CD8-positive, alpha-beta memory T cell (primary cell): ENCODE measurements at regions not wholly inside any gene's neighbourhood (a gene's known extent, or its start where the extent isn't known, plus 50 kb on each side); places are given as distances from the start of the nearest gene placed in this dataset.

Source experiments
- CTCF ChIA-PET: fragments of 350-600 bp; sonication (Branson Sonifier 250); formaldehyde crosslinking; loops from one replicate; lab custom pipeline; 2021; ENCODE audit warnings: antibody characterized with exemption; lab: Charles Lee
- POLR2A ChIA-PET: fragments of 350-600 bp; sonication (Branson Sonifier 250); formaldehyde crosslinking; loops from one replicate; lab custom pipeline; 2021; ENCODE audit warnings: antibody characterized with exemption; lab: Charles Lee
- DNase-seq, 5 donors: peaks; one replicate each; pipeline versions ENCODE4 v3.0.0 to v3.0.0-alpha.2; 2020 to 2022; ENCODE audit warnings: mixed read lengths in 1 of 5
- H3K27ac ChIP-seq: one replicate; pipeline ENCODE4 v1.7.0; 2013; ENCODE audit warnings: low read depth, mild to moderate bottlenecking, low read length, moderate library complexity
- H3K27me3 ChIP-seq: 2 replicates; pipeline ENCODE4 v1.7.0; 2013; ENCODE audit warnings: low read length, mild to moderate bottlenecking; ENCODE audit not compliant: insufficient read depth, poor library complexity, severe bottlenecking
- H3K36me3 ChIP-seq: 2 replicates; pipeline ENCODE4 v1.7.0; 2013; ENCODE audit warnings: mild to moderate bottlenecking, low read length, moderate library complexity; ENCODE audit not compliant: insufficient read depth
- H3K4me1 ChIP-seq: 2 replicates; pipeline ENCODE4 v1.7.0; 2013; ENCODE audit warnings: mild to moderate bottlenecking, low read length, moderate library complexity; ENCODE audit not compliant: insufficient read depth
- H3K4me3 ChIP-seq: 2 replicates; pipeline ENCODE4 v1.7.0; 2013; ENCODE audit warnings: mild to moderate bottlenecking, low read length
- H3K9me3 ChIP-seq: 2 replicates; pipeline ENCODE4 v1.7.0; 2013; ENCODE audit warnings: mild to moderate bottlenecking, low read length
- H3K27ac Mint-ChIP-seq, 8 donors: one replicate each; pipeline ENCODE4 v1.8.0; 2020 to 2021; ENCODE audit warnings: mixed read lengths in 8 of 8, mild to moderate bottlenecking in 6 of 8, inconsistent platforms in 3 of 8, moderate library complexity in 3 of 8
- H3K27me3 Mint-ChIP-seq, 2 donors: one replicate each; pipeline ENCODE4 v1.8.0; 2020 to 2021; ENCODE audit warnings: mixed read lengths in 2 of 2, mild to moderate bottlenecking in 1 of 2, moderate library complexity in 1 of 2
- H3K36me3 Mint-ChIP-seq, 3 donors: one replicate each; pipeline ENCODE4 v1.8.0; 2020 to 2021; ENCODE audit warnings: mixed read lengths in 3 of 3, inconsistent platforms in 1 of 3, mild to moderate bottlenecking in 1 of 3
- H3K4me1 Mint-ChIP-seq, 3 donors: one replicate each; pipeline ENCODE4 v1.8.0; 2020 to 2021; ENCODE audit warnings: mixed read lengths in 3 of 3, inconsistent platforms in 1 of 3, mild to moderate bottlenecking in 1 of 3
- H3K4me3 Mint-ChIP-seq, 7 donors: one replicate each; pipeline ENCODE4 v1.8.0; 2020 to 2021; ENCODE audit warnings: mixed read lengths in 7 of 7, mild to moderate bottlenecking in 6 of 7, moderate library complexity in 4 of 7, inconsistent platforms in 2 of 7
- H3K9me3 Mint-ChIP-seq, 5 donors: one replicate each; pipeline ENCODE4 v1.8.0; 2020 to 2022; ENCODE audit warnings: mixed read lengths in 5 of 5, mild to moderate bottlenecking in 3 of 5, moderate library complexity in 2 of 5, inconsistent platforms in 1 of 5

DNA sequence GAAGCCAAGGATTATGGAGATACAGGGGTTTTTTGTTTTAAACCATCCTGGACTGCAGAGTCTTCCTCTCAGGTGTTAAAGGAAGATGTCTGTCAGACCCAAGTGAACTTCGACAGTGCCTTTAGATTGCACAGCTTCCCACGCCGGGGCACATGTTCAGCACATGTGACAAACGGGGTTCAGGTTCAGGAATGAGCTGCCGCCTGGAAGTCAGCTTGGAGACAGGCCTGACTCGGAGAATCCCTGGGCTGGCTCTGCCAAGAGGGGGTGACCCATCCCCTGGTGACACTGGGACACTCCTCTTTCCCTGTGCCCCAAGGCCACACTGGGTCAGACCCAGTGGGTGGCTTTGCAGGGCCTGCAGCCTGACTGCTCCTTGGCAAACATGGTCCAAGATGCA, 359.3 kb upstream of the SALL3 start:
- POLR2A ChIA-PET = no interaction called here

DNA sequence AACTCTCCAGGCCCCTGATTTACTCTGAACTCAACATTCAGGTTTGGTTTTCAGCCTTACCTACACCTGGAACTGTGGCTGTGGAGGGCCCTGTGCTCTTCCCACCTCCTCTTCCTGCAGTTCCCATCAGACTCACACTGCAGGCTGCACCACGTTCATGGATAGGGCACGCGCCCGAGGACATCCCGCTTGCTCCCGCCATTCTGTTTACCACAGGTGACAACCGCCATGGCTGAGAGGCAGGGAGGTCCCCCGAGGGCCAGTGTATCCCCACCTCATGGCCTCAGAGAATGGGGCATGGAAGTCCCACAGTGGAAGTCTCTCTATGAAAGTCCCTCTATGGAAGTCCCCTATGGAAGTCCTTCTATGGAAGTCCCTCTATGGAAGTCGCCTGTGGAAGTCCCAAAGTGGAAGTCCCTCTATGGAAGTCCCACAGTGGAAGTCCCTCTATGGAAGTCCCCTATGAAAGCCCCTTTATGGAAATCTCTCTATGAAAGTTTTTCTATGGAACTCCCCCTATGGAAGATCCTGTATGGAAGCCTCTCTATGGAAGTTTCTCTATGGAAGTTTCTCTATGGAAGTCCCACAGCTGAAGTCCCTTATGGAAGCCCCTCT, 358.4 kb upstream of the SALL3 start:
- no peak for DNase-seq
- H3K36me3 Mint-ChIP-seq = peaks cover 0 to 5% (median 0%) of the 10 kb centered on the region in 3 donors
- no peaks in the 10 kb centered on the region for H3K36me3 ChIP-seq

More for the DNA sequence above, 359.3 kb upstream of the SALL3 start:
- Mint-ChIP-seq H3K27me3 (peaks cover 6 to 10% of the 10 kb centered on the region in 2 donors), H3K27ac (no peak overlapping the region), H3K4me3 (no peak overlapping the region), H3K4me1 (peaks cover 0 to 7% (median 3%) of the 10 kb centered on the region in 3 donors), H3K9me3 (peaks cover 9 to 19% (median 17%) of the 10 kb centered on the region in 5 donors), H3K36me3 (peaks cover 0 to 5% (median 0%) of the 10 kb centered on the region in 3 donors)
- Histone ChIP-seq H3K4me3 (no peak overlapping the region), H3K36me3 (no peaks in the 10 kb centered on the region), H3K27ac (no peak overlapping the region), H3K27me3 (no peaks in the 10 kb centered on the region), H3K4me1 (no peaks in the 10 kb centered on the region), H3K9me3 (no peaks in the 10 kb centered on the region)
- no peak for DNase-seq
- CTCF ChIA-PET = no interaction called here

DNA sequence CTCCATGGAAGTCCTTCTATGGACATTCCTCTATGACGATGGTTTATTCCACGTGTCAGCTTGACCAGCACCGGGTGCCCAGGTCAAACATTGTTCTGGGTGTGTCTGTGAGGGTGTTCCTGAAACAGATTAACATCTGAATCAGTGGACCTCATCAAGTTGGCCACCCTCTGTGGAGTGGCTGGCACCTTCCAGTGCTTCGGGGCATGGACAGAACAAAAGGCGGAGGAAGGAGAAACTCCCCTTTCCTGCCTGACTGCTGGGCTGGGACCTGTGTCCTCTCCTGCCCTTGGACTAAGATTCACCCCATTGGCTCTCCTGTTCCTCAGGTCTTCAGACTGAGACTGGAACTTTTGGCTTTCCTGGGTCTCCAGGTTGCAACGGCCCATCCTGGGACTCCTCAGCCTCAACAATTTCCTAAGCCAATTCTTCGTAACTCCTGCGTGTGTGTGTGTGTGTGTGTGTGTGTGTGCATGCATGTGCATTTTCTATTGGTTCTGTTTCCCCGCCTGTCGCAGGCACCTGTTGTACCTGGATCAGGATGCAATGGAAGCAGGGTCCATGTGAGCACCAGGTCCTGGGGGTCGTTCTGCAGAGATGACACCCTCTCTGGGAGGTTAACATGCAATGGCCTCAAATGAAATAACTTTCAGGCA, 357.2 kb upstream of the SALL3 start:
- Mint-ChIP-seq H3K27me3 (peaks cover 10 to 11% of the 10 kb centered on the region in 2 donors), H3K4me1 (peaks cover 3 to 10% (median 5%) of the 10 kb centered on the region in 3 donors), H3K36me3 (no peaks in the 10 kb centered on the region), H3K4me3 (no peak overlapping the region), H3K9me3 (peaks cover 0 to 4% (median 3%) of the 10 kb centered on the region in 5 donors), H3K27ac (no peak overlapping the region)
- no peaks in the 10 kb centered on the region for H3K4me1 ChIP-seq
- CTCF ChIA-PET = no interaction called here
- POLR2A ChIA-PET = no interaction called here
- H3K36me3 ChIP-seq = no peaks in the 10 kb centered on the region
- no peaks in the 10 kb centered on the region for H3K9me3 ChIP-seq
- H3K27me3 ChIP-seq = no peaks in the 10 kb centered on the region
- no peak for DNase-seq
- H3K27ac ChIP-seq = no peak overlapping the region
- no peak overlapping the region for H3K4me3 ChIP-seq

More for the DNA sequence above, 358.4 kb upstream of the SALL3 start:
- ChIA-PET CTCF (no interaction called here), POLR2A (no interaction called here)
- Mint-ChIP-seq H3K4me3 (no peak overlapping the region), H3K27me3 (peaks cover 6 to 10% of the 10 kb centered on the region in 2 donors), H3K27ac (no peak overlapping the region), H3K4me1 (peaks cover 3 to 10% (median 5%) of the 10 kb centered on the region in 3 donors), H3K9me3 (peaks cover 4 to 14% (median 10%) of the 10 kb centered on the region in 5 donors)
- Histone ChIP-seq H3K4me1 (no peaks in the 10 kb centered on the region), H3K27me3 (no peaks in the 10 kb centered on the region), H3K9me3 (no peaks in the 10 kb centered on the region), H3K4me3 (no peak overlapping the region), H3K27ac (no peak overlapping the region)

DNA sequence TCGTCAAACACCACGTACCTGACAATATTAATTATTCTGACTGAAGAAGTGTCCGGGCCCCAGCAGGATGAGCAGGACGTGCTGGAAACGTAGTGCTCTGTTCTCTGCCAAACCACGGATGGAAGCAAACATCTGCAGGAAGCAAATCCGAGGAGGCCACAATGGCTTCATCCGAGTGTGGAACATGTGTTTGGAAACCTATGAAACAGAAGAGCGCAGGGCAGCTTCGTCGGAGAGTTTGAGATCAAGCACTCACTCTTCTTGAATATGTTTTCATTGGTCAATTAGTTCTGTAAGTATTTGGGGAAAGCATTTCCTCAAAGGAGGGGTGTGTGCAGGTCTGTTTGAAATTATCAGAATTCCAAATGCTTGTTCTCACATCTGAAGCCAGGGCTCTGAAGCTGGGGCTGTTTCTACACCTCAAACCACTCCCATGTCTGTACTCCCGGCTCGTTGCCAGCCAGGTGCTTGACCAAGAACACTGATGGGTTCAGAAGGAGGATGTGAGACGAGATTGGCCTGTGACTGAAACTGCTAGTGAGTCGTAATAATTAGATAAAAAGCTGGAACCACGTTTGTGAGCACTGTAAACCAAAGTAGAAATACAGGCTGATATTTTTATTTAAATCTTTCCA, 356.6 kb upstream of the SALL3 start:
- POLR2A ChIA-PET = no interaction called here
- H3K4me1 ChIP-seq = no peaks in the 10 kb centered on the region
- DNase-seq = no peak
- H3K27me3 ChIP-seq = no peaks in the 10 kb centered on the region
- CTCF ChIA-PET = no interaction called here
- peaks cover 0 to 4% (median 0%) of the 10 kb centered on the region in 5 donors for H3K9me3 Mint-ChIP-seq
- H3K36me3 ChIP-seq = no peaks in the 10 kb centered on the region
- no peak overlapping the region for H3K4me3 ChIP-seq
- H3K9me3 ChIP-seq = no peaks in the 10 kb centered on the region
- H3K4me1 Mint-ChIP-seq = peaks cover 3 to 10% (median 5%) of the 10 kb centered on the region in 3 donors
- H3K27me3 Mint-ChIP-seq = peaks cover 11% of the 10 kb centered on the region in 2 donors
- no peak overlapping the region for H3K27ac ChIP-seq
- H3K4me3 Mint-ChIP-seq = no peak overlapping the region
- H3K27ac Mint-ChIP-seq = no peak overlapping the region
- no peaks in the 10 kb centered on the region for H3K36me3 Mint-ChIP-seq

GRCh38 chr18:78624646-78625279, 354.9 kb upstream of the SALL3 start:
- no peak for DNase-seq
- Histone ChIP-seq H3K27ac (no peak overlapping the region), H3K4me3 (no peak overlapping the region), H3K27me3 (no peaks in the 10 kb centered on the region), H3K9me3 (no peaks in the 10 kb centered on the region), H3K36me3 (no peaks in the 10 kb centered on the region), H3K4me1 (no peaks in the 10 kb centered on the region)
- H3K36me3 Mint-ChIP-seq = peaks cover 0 to 3% (median 0%) of the 10 kb centered on the region in 3 donors
- H3K27me3 Mint-ChIP-seq = peaks cover 7 to 11% of the 10 kb centered on the region in 2 donors
- peaks cover 3 to 5% (median 4%) of the 10 kb centered on the region in 3 donors for H3K4me1 Mint-ChIP-seq
- peaks cover 0 to 4% (median 3%) of the 10 kb centered on the region in 5 donors for H3K9me3 Mint-ChIP-seq
- POLR2A ChIA-PET = no interaction called here
- H3K27ac Mint-ChIP-seq = peak overlapping the region in 1 of 8 donors; percentile 48
- no peak overlapping the region for H3K4me3 Mint-ChIP-seq
- CTCF ChIA-PET = no interaction called here

- CTCF ChIA-PET = no interaction called here
- peaks cover 7 to 11% of the 10 kb centered on the region in 2 donors for H3K27me3 Mint-ChIP-seq
Measured at GRCh38 chr18:78625847-78626246, 353.8 kb upstream of the SALL3 start.

GRCh38 chr18:78627551-78628346, 351.9 kb upstream of the SALL3 start:
- H3K4me1 Mint-ChIP-seq = peaks cover 3 to 5% (median 3%) of the 10 kb centered on the region in 3 donors

More at GRCh38 chr18:78625847-78626246, 353.8 kb upstream of the SALL3 start:
- H3K4me3 Mint-ChIP-seq = no peak overlapping the region
- Histone ChIP-seq H3K36me3 (no peaks in the 10 kb centered on the region), H3K27ac (no peak overlapping the region), H3K27me3 (no peaks in the 10 kb centered on the region), H3K4me3 (no peak overlapping the region), H3K4me1 (no peaks in the 10 kb centered on the region), H3K9me3 (no peaks in the 10 kb centered on the region)
- peaks cover 0 to 3% (median 0%) of the 10 kb centered on the region in 3 donors for H3K36me3 Mint-ChIP-seq
- POLR2A ChIA-PET = no interaction called here
- no peak overlapping the region for H3K27ac Mint-ChIP-seq
- DNase-seq = no peak
- H3K9me3 Mint-ChIP-seq = peaks cover 0 to 13% (median 3%) of the 10 kb centered on the region in 5 donors
- H3K4me1 Mint-ChIP-seq = peaks cover 3 to 5% (median 3%) of the 10 kb centered on the region in 3 donors

More at GRCh38 chr18:78627551-78628346, 351.9 kb upstream of the SALL3 start:
- no peak for DNase-seq
- Histone ChIP-seq H3K4me3 (no peak overlapping the region), H3K4me1 (no peaks in the 10 kb centered on the region), H3K36me3 (no peaks in the 10 kb centered on the region), H3K27ac (no peak overlapping the region), H3K27me3 (no peaks in the 10 kb centered on the region), H3K9me3 (no peaks in the 10 kb centered on the region)
- H3K27ac Mint-ChIP-seq = no peak overlapping the region
- peaks cover 0 to 11% (median 4%) of the 10 kb centered on the region in 5 donors for H3K9me3 Mint-ChIP-seq
- no peak overlapping the region for H3K4me3 Mint-ChIP-seq
- CTCF ChIA-PET = no interaction called here
- POLR2A ChIA-PET = no interaction called here
- H3K27me3 Mint-ChIP-seq = peaks cover 4 to 10% of the 10 kb centered on the region in 2 donors
- H3K36me3 Mint-ChIP-seq = peaks cover 0 to 3% (median 0%) of the 10 kb centered on the region in 3 donors
